ENCODE measurements at regions not wholly inside any gene's neighbourhood (a gene's known extent, or its start where the extent isn't known, plus 50 kb on each side); places are given as distances from the start of the nearest gene placed in this dataset.
"Not testable (repeated sequence)": the region's sequence is repeated elsewhere in the genome, so short reads cannot be mapped to it uniquely, and the experiment has no call there.

DNA sequence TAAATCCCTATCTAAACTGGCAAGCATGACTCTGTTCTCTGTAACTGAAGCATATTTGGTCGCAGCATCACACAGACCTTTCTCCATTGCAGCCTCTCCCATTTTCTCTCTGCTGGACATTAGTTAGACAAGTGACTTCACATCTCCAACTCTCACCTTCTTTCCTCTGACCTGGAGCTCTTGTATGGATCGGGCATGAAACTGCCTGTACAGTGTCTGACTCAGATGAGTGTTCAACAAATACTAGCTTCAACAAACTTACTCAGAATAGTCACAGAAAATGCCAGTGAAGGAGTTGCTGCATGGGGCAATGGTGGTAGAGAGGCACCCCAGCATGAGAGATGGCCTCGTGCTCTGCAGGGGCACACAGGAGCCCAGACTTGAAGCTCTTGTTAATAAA is 104.7 kb upstream of the COPS8 start:
- DNase-seq: no peak

- DNase-seq: no peak
Measured at GRCh38 chr2:236981701-236982485, 103.8 kb upstream of the COPS8 start.

- no peak for DNase-seq
Measured at GRCh38 chr2:236982693-236983455, 102.8 kb upstream of the COPS8 start.

- no peak for DNase-seq
Measured at GRCh38 chr2:236984046-236984445, 101.6 kb upstream of the COPS8 start.

GRCh38 chr2:236985761-236986339 is 99.8 kb upstream of the COPS8 start:
- no peak for DNase-seq

DNA sequence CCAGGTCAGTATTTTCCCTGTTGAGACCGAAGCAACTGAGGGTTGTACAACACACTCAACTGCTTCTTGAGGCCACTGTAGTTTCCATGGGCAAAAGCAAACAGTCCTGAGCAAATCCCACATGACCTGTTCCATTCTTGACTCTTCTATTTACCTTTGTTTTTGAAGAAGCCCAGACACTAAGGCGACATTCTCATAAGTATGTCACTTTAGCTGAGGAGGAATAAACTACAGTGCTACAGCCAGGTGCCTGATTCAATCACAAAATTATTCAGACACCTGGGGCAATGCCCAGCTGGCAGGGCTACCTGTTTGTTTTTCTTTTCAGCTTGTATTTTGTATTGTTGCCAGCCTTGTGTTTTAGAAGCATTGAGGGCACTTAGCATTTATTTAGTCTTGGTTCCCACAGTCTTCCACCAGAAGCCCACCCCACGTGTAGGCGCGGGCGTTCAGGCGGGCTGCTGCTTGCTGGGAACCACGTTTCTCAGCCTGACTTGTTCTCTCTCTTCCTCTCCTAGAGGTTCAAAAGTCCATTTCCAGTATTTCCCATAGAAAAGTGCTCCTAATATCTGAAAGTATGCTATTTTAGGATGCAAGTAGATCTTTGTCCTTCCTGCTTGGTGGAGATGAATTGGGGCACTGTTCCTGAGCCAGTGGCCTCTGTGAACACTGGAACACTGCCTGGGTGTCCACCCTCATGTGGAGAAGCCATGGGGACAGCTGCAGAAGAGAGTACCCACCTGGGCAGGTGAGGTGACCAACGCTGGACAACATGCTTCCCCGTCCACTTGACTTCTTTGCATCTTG is 99.0 kb upstream of the COPS8 start:
- DNase-seq: no peak

GRCh38 chr2:236988216-236988615 is 97.5 kb upstream of the COPS8 start:
- DNase-seq: no peak

DNA sequence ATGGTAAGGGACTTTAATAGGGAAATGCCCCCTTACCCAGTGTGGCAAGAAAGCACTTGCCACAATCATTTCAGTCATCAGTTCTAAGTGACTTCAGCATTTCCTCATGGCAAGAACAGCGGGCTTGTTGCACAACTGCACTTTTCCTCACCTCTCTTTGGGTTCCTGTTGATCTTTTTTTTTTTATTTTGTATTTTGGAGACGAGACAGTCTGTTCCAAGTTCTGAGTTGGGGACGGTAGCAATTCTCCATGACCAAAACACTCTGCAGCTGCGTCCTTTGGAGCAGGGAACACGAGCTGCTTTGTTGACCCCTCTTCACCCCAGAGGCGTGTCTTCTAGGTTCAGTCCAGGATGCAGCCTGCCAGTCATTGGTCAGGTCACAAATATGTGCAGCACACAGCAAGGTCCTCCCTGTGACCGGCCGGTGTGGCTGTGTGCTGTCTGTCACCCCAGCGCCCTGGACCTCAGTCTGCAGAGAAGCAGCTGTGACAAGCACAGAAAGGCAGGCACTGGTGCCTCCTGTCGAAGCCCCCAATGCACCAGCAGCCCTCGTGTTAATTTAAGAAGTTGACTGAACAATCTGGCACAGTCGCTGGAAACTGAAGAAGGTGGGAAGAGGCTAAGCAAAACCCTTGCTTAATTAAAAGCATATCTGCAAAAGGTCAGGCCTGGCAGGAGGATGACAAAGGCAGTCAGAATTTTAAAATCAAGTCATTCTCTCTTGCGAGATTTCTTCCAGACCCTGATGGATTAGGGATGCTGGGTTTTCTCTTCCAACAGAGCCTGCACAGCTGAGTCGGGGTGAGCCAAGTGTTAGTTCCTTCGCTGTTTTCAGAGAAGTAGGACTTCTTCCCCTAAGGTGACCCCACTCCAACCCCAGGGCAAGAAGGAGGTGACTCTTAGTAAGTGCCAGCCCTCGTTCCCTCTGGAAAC is 96.7 kb upstream of the COPS8 start:
- no peak for DNase-seq

DNA sequence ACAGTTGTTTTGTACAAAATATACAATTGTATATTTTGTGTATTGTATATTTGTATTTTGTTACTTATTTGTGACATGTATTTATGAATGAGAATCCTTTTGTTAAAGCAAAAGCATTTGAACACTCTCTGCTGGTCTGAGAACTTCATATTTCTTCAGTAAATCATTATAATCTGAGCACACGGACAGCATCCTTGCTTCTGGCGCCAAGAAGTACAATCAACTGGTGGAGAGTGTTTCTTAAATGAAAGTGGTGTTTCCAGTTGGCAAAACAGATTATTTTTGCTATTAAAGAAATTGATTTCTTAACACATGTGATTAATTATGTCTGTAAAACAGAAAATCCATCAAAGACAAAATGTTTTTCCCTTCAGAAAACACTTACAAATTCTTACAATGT is 95.1 kb upstream of the COPS8 start:
- no peak for DNase-seq

GRCh38 chr2:236991874-236992273 is 93.8 kb upstream of the COPS8 start:
- no peak for DNase-seq

DNA sequence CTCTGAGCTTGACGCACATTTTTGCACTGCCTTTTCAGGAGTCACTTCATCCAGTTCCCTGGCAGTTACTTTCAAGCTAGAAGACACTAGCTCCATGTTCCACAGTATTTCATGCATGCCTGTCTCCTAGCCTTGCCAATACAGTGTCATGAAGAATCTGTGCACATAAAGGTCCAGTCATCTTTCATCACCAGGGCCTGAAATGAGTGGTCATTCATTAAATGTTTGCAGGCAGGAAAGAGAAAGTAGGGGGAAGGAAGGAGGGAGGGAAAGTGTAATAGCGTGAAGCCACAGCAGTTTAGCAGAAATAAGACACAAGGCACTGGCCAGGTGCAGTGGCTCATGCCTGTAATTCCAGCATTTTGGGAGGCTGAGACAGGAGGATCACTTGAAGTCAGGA is 92.4 kb upstream of the COPS8 start:
- DNase-seq: no peak

- DNase-seq: no peak
Measured at GRCh38 chr2:236994361-236994760, 91.3 kb upstream of the COPS8 start.

DNA sequence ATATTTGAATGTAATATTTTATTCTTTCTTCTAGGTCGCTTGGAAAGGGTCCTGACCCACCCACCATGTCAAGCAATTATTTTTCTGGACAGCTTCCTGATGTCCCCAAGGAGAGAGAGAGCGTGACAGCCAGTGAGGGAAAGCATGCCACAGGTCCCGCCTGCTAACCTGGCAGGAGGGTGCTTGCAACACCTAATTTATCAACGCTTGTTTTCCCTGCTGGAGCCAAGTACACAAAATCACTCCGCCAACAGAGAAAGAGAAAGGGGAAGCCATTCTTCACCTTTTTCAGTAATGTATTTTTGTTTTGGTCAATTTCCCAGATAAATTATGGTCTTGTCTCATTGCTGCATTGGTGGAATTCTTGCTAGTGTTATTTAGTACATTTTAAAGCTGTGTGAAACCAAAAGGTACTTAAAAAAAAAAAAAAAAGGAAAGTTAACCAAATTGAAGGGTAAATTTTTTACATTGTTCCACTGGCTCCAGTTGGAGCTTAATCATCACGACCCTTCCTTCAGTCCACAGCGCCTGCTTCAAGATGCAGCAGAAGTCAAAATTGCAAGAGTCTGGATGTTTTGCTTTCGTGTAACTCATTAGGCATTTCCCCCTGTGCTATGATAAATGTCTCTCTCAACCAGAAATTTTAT is 88.5 kb upstream of the COPS8 start:
- DNase-seq: no peak

DNA sequence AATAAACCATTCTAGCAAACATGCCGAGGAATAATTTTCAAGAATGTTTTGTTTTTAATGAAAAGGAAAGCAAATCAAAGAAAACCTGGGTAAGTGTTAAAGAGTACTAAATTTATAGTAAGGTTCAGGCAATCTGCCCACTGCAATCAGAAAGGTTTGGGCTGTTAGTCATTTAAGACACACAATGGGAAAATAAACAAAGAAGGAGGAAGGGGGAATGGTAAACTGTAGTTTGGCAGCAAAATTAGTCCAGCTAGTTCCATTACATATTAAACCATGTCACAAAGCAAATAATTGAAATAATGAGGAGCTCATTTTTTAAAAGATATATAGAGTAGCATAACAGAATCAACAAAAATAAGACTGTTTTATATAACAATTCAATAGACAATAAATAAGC is 87.5 kb upstream of the COPS8 start:
- no peak for DNase-seq

- DNase-seq: no peak
Measured at GRCh38 chr2:236998758-236999157, 86.9 kb upstream of the COPS8 start.

DNA sequence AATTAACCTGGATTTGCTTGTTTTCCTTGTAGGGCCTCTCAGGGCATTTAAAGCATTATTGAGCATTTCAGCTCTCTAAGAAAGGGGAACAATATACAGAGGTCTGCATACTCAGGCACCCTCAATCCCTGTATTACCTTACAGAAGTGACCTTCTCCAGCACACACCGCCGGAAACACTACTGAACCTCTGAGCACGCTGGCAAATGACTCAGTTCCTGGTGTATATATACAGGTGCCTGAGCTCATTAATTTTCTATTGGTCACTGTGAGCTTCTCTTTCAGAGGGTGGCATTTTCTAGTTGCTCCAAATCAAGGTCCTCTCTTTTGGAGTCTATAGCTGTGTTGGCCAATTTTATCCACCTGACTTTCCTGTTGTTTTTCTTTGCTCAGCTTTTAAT is 85.2 kb upstream of the COPS8 start:
- no peak for DNase-seq

DNA sequence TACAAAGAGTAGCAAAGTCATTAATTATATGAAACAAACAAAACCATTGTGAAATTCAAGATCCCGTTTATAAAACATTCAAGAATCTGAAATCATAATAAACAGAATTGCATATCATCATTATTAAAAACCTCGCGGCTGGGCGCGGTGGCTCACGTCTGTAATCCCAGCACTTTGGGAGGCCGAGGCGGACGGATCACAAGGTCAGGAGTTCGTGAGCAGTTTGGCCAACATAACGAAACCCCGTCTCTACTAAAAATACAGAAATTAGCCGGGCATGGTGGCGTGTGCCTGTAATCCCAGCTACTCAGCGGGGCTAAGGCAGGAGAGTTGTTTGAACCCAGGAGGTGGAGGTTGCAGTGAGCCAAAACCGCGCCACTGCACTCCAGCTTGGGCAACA is 80.3 kb upstream of the COPS8 start:
- DNase-seq: not testable (repeated sequence)

DNA sequence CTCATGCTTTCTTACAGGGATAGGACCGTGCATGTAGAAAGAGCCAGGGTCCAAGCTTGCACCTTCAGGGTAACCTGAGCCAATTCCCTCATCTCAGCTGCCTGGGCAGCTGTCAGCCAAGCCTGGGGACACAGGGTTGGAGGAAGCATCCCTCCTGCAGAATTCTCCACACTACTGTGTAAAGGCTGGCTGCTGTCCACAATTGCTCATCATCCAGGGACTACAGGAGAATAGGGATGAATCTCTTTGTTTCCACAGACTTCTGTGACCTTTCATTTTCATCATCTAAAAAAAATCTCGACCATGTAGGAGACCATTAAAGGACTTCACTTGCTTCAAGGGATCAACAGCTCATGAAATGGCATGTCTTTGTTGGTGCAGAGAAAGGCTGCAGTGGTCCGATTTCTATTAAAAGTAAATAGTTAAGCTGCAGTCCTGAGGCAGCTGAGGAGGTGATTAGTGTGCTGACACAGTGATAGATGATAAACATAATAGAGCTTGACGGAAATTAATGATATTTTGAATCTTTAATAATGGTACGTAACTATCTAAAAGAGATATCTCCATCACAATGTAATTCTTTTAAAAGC is 74.4 kb upstream of the COPS8 start:
- DNase-seq: no peak

- DNase-seq: no peak
Measured at GRCh38 chr2:237012004-237012403, 73.7 kb upstream of the COPS8 start.

- DNase-seq: no peak
Measured at GRCh38 chr2:237012577-237013267, 73.0 kb upstream of the COPS8 start.

Data from activated CD8-positive, alpha-beta memory T cell treated with anti-CD3 and anti-CD28 coated beads, Interleukin-2, amount 50 U/mL, for 4 hours (primary cell).